ENCODE measurements at regions not wholly inside any gene's neighbourhood (a gene's known extent, or its start where the extent isn't known, plus 50 kb on each side); places are given as distances from the start of the nearest gene placed in this dataset.

- TF ChIP-seq CTCF (IDR thresholded peaks at IDR 0.05) = no peak
- TF ChIP-seq POLR2A (IDR thresholded peaks at IDR 0.05) = no peak
- TF ChIP-seq EP300 (IDR thresholded peaks at IDR 0.05; ENCODE audit: low read depth) = no peak
These were observed 131.9 kb upstream of the MTNR1B start for GRCh38 chr11:92837595-92837994.

All from transverse colon (tissue), 3 donors.